AG10803 (cell line): ENCODE measurements at regions not wholly inside any gene's neighbourhood (a gene's known extent, or its start where the extent isn't known, plus 50 kb on each side); places are given as distances from the start of the nearest gene placed in this dataset.

Experiments used
- DNase-seq: peaks from one replicate; pipeline ENCODE4 v3.0.0; 2010; ENCODE audit warnings: low read depth
- H3K4me3 ChIP-seq: 2 replicates; pipeline ENCODE4 v1.5.1; 2011; ENCODE audit warnings: mild to moderate bottlenecking, low read length, control low read depth
- TF ChIP-seq, protein P1 (sequence below): conservative IDR thresholded peaks from 2 replicates; pipeline ENCODE4 v1.5.1; 2011; ENCODE audit warnings: mild to moderate bottlenecking, low read length, control low read depth, inconsistent platforms

- no peak overlapping the region for H3K4me3 ChIP-seq
- no peak for DNase-seq
- TF ChIP-seq, protein P1, sequence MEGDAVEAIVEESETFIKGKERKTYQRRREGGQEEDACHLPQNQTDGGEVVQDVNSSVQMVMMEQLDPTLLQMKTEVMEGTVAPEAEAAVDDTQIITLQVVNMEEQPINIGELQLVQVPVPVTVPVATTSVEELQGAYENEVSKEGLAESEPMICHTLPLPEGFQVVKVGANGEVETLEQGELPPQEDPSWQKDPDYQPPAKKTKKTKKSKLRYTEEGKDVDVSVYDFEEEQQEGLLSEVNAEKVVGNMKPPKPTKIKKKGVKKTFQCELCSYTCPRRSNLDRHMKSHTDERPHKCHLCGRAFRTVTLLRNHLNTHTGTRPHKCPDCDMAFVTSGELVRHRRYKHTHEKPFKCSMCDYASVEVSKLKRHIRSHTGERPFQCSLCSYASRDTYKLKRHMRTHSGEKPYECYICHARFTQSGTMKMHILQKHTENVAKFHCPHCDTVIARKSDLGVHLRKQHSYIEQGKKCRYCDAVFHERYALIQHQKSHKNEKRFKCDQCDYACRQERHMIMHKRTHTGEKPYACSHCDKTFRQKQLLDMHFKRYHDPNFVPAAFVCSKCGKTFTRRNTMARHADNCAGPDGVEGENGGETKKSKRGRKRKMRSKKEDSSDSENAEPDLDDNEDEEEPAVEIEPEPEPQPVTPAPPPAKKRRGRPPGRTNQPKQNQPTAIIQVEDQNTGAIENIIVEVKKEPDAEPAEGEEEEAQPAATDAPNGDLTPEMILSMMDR, result no peak
Observed at GRCh38 chr19:31164791-31165251, 184.4 kb downstream of the TSHZ3 start.

DNA sequence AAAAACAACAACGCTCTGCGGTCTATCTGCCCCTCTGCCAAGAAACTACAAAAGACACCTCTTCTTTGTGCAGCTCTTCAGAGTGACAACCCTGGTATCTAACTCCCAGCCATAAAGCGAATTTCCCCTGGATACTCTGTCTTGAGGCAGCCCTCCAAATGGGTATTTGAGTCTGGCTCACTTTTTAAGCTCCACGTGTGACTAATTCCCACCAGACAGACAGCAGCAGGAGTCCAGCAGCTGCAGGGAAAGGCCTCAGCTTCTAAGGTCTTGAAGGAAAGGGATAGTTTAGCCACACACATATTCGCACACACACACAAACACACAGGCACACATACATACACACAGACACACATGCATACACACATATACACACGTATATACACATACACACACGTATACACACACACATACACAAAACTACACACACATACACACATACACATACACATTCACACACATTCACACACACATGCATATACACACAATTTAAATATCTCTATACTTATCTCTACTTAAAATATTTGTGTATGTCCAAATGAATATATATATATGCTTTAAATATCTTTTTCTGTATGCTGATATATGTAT is 188.8 kb downstream of the TSHZ3 start:
- no peak overlapping the region for H3K4me3 ChIP-seq
- TF ChIP-seq, protein P1, result no peak
- DNase-seq, result peak; percentile 53

DNA sequence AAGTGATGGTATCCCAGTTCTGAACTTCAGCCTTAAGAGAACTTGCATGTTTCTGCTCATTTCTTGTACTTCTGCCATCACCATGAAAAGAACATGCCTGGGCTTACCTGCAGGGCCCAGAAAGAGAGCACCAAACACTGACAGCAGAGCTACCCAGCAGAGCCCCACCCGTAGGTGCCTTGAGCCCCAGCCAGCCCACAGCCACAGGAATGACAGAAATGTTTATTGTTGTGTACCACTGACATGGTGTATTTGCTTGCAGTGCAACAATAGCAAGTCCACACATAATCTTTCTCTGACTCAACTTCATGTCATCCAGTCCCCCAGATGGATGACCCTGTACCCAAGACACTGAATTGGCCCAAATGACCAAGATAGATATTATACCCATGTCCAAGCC is 195.2 kb downstream of the TSHZ3 start:
- H3K4me3 ChIP-seq, result no peak overlapping the region
- TF ChIP-seq, protein P1, result no peak
- DNase-seq, result peak; percentile 79

DNA sequence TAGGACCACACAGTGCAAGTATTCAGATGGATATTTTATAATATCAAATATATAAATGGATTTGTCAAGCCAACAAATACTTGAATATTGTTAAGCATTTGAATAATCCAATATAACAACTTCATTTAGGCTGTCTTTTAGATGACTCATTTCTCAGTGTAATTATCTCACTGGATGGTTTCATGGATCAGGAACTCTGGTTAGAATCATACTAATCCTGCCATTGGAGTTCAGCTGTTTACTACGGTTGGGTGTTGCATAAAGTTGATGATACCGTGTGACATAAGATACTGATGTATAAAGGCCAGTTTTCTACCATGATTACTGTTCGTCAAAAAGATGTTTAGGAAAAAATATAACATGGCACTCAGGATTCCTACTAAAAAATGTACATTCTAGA is 196.3 kb downstream of the TSHZ3 start:
- peak; percentile 23 for DNase-seq
- H3K4me3 ChIP-seq, result no peak overlapping the region
- TF ChIP-seq, protein P1, result no peak

- TF ChIP-seq, protein P1, result no peak
- DNase-seq, result peak; percentile 26
- H3K4me3 ChIP-seq, result no peak overlapping the region
Observed at GRCh38 chr19:31149441-31149941, 199.7 kb downstream of the TSHZ3 start.

GRCh38 chr19:31148671-31149070 is 200.6 kb downstream of the TSHZ3 start:
- TF ChIP-seq, protein P1, result no peak
- H3K4me3 ChIP-seq, result no peak overlapping the region
- no peak for DNase-seq

- TF ChIP-seq, protein P1, result no peak
- no peak overlapping the region for H3K4me3 ChIP-seq
- DNase-seq, result no peak
Observed at GRCh38 chr19:31147234-31147633, 202.0 kb downstream of the TSHZ3 start.
